NK-92 treated with Interleukin-12 subunit alpha and Interleukin-12 subunit beta, amount 100 ng/mL, for 24 hours (cell line): ENCODE measurements at regions not wholly inside any gene's neighbourhood (a gene's known extent, or its start where the extent isn't known, plus 50 kb on each side); places are given as distances from the start of the nearest gene placed in this dataset.
"Not testable (repeated sequence)": the region's sequence is repeated elsewhere in the genome, so short reads cannot be mapped to it uniquely, and the experiment has no call there.

Experiments
- DNase-seq: peaks from one replicate; lab custom pipeline; 2025; lab: John Stamatoyannopoulos, UW

DNA sequence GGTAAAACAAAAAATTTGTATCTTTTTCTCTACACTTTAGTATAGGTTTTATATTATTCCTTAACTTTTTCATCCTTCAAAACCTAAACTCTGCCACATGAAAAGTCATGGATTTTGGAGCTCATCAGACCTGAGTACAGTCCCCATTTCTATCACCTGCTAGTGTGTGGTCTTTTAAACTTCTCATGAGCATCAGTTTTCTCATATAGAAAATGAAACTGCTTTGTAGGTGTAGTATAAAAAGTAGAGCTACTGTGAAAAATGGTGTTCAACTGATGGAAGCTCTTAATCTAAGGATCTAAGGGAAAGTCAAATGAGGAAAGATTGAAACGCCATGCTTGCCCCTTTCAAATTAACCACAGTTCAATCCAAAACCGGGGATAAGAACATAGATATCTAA lies 686.5 kb downstream of the MECOM start:
- no peak for DNase-seq

DNA sequence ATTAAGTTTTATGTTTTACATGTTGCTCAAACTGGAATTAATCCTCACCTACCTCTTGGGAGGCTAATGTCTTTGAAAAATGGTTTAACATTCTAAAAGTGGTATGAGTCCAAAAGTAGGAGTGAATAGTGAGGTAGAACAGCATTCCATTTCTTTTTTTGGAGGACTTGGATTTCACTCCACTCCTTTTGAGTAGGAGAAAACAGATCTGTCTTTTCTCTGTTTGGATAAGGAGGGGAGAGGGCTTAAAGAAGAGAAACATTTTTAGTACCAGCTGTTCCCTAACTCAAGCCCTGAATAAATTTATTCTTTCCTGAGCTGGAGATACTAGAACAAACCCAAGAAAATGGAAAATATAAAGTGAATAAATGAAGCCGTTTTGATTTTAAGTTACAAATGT lies 687.9 kb downstream of the MECOM start:
- DNase-seq = no peak

DNA sequence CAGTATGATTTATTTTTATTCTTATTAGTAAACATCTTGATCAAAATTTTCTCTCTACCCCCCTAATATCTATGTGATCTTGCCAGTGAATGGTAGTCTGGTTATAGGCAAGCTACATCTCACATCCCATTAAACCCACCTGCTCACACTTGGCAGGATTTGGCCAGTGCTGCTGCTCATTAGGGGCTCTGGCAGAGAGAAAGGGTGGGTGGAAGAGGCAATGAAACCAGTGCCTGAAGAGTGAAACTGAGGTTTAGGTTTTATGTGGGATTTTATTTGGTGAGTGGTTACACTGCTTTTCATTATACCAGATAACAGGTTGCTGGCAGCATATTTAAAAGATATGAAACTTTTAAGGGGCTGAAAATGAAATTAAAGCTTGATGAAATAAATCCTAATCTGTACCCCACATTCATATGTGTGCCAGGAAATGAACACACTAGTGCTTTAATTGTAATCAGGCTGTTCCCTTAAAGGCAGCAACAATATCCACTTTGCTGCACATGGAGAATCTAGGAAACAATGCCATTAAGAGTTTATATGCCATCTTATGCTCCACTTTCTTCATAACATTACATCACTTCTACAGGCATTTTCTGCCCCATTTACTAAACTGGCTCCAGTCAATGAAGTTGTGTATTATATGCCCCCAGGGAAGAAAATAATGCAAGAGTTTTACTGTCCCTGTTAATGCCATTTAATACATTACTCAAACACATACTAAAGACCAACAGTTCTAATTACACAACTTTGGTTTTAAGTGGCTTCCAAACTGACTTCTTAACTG lies 688.7 kb downstream of the MECOM start:
- no peak for DNase-seq

DNA sequence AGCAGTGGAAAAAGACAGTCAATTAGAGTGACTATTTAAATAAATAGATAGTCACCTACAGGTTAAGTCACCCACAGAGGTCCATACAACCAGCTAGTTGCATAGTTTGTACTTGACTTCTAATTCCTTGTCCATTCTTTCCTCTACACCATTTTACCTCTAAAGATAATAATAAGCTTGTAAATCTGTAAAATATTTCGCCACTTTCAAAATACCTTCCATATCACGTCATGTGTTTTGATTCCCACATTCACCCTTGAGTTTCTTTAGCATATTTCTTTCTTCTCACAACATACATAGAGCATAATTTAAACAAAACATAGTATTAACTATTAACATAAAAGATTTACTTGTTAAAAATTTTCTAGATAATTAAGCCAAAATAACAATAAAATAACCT lies 689.6 kb downstream of the MECOM start:
- no peak for DNase-seq

DNA sequence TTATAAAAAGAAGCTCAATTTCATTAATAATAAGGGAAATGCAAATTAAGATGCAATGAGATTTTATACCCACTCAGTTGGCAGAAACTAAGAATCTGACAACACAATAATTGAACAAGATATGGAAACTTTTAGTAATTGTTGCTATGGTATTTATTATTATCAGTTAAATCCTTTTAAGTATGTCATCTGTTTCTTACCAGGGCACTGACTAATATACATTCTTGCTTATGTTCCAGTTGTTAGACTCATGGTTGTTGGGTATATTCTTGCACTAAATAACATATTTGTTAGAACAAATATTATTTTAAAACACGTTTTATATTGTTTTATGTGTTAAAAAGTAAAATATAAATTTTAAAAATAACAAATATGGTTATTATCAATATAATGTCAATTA lies 690.3 kb downstream of the MECOM start:
- no peak for DNase-seq

DNA sequence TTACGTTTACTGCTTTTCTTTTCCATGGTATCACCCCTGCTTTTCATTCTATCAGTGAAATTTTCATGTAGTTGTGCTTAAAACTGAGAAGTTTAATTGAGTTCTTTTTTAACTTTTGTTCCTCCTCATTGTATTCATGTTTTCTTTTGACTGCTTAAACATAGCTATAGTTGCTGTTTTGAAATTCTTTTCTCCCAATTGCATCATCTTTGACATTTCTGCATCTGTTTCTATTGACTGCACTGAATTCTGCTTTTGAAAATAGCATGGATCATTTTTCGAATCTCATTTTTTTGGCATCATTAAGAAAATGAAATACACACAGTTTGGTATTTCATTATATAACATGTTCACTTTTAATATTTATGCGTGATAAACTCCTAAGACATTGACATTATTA lies 694.9 kb downstream of the MECOM start:
- no peak for DNase-seq

DNA sequence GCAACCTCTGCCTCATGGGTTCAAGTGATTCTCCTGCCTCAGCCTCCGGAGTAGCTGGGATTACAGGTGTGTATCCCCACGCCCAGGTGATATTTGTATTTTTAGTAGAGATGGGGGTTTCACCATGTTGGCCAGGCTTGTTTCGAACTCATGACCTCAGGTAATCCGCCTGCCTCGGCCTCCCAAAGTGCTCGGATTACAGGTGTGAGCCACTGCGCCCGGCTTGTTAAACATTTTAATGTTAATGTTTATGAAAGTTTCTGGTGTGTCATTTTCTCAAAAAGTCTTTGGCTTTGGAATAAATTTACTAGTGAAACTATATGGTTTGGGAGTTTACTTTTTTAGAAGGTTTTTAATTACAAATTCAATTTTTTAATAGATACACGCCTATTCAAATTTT lies 698.8 kb downstream of the MECOM start:
- DNase-seq = no peak

DNA sequence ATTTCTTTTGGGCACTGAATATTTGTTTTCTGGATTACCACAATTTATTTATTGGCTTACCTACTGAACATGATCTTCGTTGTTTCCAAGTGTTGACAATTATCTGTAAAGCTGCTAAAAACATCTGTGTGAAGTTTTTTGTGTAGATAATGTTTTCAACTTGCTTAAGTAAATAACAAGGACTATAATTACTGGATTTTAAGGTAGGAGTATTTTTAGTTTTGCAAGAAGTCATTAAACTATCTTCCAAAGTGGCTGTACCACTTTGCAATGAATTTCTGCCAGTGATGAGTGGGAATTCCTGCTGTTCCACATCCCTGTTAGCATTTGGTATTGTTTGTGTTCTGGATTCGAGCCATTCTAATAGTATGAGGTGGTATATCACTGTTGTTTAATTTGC lies 702.2 kb downstream of the MECOM start:
- DNase-seq = no peak

DNA sequence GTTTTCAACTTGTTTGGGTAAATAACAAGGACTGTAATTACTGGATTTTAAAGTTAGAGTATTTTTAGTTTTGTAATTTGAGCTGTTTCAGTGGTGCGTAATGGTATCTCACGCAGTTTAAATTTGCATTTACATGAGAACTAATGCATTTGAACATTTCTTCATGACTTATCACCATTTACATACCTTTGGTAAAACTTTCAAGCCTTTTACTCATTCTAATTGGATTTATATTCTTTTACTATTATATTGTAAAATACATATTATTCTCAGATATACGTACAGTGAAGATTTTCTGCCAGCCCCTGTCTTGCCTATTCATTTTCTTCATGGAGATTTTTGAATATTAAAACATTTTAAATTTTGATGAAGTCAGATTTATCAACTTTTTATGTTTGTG lies 703.8 kb downstream of the MECOM start:
- no peak for DNase-seq

DNA sequence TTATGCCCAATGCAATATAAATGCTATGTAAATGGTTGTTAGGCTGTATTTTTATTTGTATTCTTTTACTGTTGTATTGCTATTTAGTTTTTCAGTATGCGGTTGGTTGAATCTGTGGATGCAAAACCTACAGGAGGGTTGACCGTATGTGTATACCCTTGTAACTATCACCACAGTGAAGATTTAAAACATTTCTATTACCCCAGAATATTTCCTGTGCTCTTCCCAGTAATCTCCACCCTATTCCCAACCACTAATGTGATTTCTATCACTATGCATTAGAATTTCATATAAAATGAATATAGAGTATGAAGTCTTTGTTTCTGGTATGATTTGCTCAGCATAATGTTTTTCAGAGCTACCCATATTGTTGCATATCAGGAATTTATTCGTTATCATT lies 705.0 kb downstream of the MECOM start:
- DNase-seq = no peak

DNA sequence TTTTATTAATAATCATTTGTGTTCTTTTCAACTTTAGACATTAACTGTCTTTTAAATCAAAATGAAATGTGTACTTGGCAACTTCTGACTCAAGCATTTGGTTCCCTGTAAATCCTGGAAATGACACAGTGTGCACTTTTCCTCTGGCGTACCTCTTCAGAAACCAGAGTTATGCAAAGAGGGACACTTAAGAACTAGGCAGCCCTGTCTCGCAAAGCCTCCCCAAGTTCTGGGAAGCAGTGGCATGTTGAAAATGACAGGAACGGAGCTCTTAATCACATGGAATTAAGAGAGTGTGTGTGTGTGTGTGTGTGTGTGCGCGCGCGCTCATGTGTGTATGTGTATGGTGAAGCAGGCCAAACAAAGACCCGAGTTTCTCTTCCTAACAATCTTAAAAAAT lies 707.4 kb downstream of the MECOM start:
- DNase-seq = no peak

DNA sequence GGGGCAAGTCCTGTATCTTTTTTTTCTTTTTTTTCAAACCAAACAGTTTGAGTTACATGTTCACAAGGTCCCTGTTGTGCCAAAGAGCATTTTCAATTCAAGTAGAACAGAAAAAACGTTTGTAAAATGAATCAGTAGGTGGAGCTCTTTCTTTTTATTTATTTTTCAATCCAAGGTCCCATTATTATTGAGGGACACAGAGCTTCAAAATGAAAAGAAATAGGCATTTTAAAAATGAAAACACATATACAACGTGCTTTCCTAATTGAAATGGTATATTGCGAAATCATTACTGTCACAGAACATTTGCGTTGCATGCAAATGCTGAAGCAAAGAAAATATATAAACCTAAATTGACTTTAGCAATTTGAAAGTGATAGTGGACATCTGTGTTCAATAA lies 711.0 kb downstream of the MECOM start:
- DNase-seq = no peak

DNA sequence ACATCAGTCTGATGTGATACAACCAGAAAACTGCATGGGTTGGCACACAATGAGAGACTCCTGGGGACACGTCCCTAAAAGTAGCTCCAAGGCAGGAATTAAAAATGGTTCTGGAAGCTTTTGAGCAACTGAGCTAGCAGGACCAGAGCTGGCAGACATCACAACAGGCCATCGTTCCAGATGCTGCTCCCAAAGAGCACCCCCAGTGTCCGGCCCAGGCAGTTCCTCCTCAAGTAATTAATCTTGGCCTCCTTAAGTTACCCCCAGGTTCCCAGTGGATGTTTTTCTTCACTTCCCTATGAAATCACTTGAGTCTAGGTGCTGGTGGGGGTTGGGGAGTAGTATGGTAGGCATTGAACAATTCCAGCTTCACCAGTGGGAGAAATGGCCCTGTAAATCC lies 711.6 kb downstream of the MECOM start:
- DNase-seq = no peak

DNA sequence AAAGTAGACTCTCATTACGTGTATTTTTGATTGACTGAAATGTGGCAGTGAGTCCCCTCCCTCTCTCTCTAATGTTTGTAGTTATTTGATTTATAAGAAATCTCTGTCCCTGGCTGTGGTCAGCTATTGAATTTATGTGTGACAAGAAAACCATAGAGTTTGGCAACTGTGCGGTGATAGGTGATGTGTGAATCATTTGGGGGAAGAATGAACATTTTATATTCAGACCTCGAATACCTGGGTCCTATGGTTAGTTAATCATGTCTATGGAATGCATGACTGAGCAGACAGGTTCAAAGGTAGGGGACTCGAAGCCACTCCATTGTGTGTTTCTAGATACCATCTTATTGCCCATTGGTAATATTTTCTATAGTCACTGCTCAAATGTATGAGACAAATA lies 712.1 kb downstream of the MECOM start:
- no peak for DNase-seq

DNA sequence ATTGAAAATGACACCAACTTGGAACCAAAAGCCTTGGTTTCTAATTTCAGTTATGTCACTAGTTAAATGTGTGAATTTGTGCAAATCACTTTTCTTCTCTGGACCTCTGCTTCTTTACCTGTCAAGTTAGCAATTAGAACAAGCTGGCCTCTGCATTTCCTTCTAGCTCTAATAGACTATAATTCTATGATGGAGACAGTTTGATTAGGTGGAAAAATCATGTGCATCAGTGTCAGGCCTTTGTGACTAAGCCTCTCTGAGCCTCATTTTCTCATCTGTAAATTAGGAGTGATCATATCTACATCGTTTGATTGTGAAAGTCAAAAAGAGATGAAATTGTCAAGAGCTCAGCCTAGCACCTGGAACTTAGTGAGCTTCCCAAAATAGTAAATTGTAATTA lies 712.9 kb downstream of the MECOM start:
- DNase-seq = no peak

DNA sequence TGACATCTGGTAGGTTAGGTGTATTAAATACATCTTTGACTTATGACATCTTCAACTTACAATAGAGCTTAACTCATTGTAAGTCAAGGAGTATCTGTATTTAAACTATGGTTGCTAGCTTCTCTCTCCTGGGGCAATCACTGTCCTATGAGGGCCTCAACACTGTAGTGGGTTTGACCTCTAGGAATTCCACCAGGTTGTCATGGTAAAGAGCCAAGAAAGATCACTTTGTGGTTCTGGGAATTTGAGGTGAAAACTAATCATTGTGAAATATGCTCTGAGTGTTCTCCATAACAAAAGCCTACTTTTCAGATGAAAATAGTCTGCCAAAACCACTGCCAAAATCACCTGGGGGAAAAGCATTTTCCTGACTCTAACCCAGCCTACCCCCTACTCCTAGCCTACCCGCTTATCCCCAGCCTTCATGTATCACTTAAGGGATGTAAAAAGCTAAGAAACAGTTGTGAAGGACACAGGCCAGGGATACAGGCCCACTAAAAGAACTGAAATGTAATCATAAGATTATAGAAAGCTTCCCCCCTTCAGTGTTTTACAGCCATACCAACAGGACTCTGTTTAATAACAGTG lies 723.8 kb downstream of the MECOM start:
- no peak for DNase-seq

DNA sequence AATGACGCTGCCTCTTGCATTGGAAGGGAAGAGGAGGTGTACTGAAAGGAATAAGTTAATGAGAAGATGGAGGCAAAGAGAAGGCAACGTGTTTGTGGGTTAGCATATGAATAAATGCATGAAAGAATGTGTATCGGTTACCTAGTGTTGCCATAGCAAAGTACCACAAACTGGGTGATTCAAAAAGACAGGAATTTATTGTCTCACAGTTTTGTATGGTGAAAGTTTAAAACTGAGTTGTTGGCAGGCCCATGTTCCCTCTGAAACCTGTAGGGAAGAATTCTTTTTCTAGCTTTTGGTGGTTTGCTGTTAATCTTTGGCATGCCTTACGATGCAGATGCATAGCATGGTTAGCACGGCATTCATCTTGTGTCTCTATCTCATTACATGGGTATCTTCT lies 729.9 kb downstream of the MECOM start:
- no peak for DNase-seq

DNA sequence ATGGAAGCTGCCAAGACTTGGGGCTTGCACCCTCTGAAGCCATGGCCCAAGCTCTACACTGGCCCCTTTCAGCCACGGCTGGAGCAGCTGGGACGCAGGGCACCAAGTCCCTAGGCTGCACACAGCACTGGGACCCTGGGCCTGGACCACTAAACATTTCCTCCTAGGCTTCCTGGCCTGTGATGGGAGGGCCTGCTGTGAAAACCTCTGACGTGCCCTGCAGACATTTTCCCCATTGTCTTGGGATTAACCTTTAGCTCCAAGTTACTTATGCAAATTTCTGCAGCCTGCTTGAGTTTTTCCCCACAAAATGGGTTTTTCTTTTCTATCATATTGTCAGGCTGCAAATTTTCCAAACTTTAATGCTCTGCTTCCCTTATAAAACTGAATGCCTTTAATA lies 733.5 kb downstream of the MECOM start:
- not testable (repeated sequence) for DNase-seq

DNA sequence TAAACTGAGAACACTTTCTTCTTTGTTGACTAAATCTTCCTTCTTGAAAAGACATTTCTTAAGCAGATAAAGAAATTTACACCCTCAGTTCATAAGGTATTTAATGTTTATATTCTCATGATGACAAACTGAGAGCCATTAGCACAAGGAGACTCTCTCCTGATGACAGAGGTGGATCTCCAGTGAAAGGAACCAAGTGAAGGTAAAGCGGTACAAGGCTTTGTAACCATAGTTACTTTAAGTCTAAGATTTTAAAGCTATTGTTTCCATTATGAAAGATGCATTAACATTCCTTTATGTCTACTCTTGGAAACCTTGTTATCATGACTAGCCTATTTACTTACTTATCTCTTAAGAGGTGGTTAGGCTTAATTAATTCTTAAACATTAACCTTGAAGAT lies 737.1 kb downstream of the MECOM start:
- no peak for DNase-seq

DNA sequence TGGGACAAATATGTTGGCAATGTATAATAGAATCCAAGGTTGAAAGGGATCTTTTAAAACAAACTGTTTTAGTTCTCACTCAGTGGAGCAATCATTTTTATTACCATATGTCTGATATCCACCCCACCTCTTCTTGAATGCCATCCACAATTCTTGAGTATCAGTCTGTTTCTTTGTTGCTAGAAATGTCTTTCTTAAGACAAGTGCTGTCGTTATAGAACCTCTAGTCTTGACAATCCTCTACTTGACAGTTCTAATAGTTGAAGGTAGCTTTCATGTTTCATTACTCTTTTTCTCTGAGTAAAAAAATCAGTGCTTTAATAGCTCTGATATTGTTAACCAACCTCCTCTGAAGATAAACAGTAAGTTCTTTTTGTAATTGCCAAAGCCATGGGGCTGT lies 737.9 kb downstream of the MECOM start:
- no peak for DNase-seq

DNA sequence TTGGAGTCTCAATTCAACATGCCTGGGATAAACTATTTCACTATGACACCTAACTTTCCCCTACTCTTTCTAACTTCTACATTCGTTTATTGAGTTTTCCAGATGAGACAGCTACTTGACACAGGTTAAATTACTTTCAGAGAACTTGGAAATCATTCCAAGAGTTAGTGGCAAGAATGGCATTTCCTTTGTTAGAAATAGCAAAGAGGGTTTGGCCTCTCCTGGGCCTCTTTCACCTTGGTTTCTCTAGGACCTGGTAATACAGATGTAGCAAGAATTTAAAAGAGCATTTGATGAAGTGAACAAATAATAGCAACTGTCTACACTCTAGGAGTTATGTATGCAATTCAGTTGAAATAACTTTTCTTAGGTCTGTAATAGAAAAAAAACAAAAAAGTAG lies 748.9 kb downstream of the MECOM start:
- DNase-seq = no peak

DNA sequence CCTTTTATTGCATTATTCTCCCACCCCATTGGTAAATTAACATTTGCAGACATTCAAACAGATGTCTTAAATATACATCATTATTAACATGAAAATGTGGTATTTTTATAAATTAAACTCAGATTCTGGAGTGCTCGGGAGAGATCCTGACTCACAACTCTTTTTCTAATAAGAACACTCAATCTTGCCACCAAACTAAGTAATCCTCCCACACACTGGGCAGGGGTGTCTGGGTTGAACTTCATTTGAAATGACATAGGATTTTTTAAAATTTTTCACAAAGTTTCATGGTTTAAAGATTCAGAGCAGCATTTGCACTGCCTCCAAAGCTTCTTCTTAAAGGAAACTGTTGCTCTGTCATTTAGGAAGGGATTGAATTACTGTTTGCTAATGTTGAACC lies 754.3 kb downstream of the MECOM start:
- DNase-seq = no peak

DNA sequence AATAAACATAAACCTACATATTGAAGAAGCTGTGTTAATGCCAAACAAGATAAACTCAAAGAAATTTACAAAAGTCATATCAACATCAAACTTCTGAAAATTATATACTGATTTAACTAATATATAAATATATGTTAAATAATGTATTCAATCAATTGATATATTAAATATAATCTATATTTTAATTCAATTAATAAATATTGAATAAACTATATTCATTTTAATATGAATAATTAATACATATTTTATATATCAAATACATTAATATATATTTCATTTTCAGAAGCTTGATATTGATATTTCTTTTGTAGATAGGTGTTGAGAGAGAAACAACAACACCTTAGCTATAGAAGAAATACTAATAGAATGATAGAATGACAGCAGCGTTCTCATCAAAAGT lies 768.1 kb downstream of the MECOM start:
- DNase-seq = no peak

DNA sequence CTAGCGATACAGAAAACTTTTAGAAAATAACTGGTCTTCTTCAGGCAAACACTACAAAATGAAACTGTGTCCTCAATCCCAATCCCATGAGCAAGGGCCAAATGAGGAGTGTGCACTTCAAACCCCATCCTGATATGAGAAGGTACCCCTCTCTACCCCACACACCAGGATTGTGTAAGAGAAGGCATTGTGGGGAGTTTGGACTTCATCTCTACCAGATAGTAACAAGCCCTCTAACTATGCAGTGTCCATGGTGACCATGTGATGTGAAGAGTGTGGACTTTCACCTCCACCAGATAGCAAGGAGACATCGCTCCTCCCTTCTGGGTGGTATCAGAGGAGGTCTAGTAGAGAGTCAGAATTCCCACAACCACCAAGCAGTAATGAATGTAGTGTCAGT lies 769.3 kb downstream of the MECOM start:
- no peak for DNase-seq
